Effector memory CD8-positive, alpha-beta T cell (primary cell): ENCODE measurements at regions not wholly inside any gene's neighbourhood (a gene's known extent, or its start where the extent isn't known, plus 50 kb on each side); places are given as distances from the start of the nearest gene placed in this dataset.

Source experiments
- ATAC-seq: fragments of 150-1000 bp; cut with Tn5 transposase; replicated peaks from 2 replicates; pipeline ENCODE4 v1.10.0; 2021; ENCODE audit warnings: mild to moderate bottlenecking, moderate library complexity
- DNase-seq, 3 experiments: peaks; one replicate each; pipeline ENCODE4 v3.0.0; 2021
- H3K27ac Mint-ChIP-seq, 2 donors: one replicate each; pipeline ENCODE4 v1.8.0; 2022; ENCODE audit warnings: mild to moderate bottlenecking in 2 of 2, mixed read lengths in 2 of 2, moderate library complexity in 2 of 2
- H3K27me3 Mint-ChIP-seq, 2 donors: one replicate each; pipeline ENCODE4 v1.8.0; 2022; ENCODE audit warnings: mixed read lengths in 2 of 2
- H3K36me3 Mint-ChIP-seq: one replicate; pipeline ENCODE4 v1.8.0; 2022; ENCODE audit warnings: mild to moderate bottlenecking, moderate library complexity, mixed read lengths; ENCODE audit not compliant: insufficient read depth
- H3K4me1 Mint-ChIP-seq, 2 donors: one replicate each; pipeline ENCODE4 v1.8.0; 2022; ENCODE audit warnings: low read depth in 2 of 2, mixed read lengths in 2 of 2
- H3K4me3 Mint-ChIP-seq, 2 donors: one replicate each; pipeline ENCODE4 v1.8.0; 2022; ENCODE audit warnings: mild to moderate bottlenecking in 2 of 2, mixed read lengths in 2 of 2, moderate library complexity in 2 of 2
- H3K9me3 Mint-ChIP-seq, 2 donors: one replicate each; pipeline ENCODE4 v1.8.0; 2022; ENCODE audit warnings: mixed read lengths in 2 of 2

DNA sequence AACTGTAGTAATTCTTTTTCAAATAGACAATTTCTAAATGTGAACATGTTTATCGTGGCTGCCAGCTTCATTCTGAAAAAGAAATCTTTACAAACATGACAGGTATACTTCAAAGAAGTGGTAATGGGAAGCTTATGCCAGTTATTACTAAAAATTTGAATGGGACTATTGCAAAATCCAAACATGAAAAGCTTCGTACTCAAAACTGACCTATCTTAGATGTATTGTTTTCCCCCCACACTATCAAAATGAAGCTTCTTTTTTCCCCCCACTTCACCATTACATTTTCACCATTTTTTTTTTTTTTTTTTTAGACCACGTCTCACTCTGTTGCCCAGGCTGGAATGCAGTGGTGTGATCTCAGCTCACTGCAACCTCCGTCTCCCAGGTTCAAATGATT is 50.4 kb upstream of the SERTAD2 start:
- Mint-ChIP-seq H3K36me3 (no peaks in the 10 kb centered on the region), H3K27ac (peak overlapping the region in 1 of 2 donors; percentile 21), H3K4me3 (no peak overlapping the region), H3K27me3 (no peaks in the 10 kb centered on the region), H3K9me3 (no peaks in the 10 kb centered on the region), H3K4me1 (peaks cover 5 to 18% of the 10 kb centered on the region in 2 donors)
- ATAC-seq: no peak
- DNase-seq: no peak

DNA sequence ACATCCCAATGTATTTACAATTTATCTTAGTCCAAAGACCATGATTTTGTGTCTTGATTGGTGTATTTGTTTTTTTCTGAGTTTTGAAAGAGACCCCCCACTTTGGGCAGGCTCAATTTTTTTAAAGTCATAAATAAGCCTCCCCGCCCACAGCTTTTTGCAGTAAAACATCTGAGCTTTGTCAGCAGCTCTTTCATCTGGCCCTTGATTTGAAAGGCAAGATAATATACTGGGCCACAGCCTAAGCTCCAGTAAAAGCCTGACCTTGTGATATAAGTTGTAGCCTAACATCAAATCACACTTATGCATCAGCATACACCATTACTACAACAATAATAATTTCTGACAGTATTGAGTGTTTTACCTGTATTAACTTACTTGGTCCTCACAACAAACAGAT is 51.3 kb upstream of the SERTAD2 start:
- DNase-seq: no peak
- peaks cover under 1 to 10% of the 10 kb centered on the region in 2 donors for H3K4me1 Mint-ChIP-seq
- H3K27ac Mint-ChIP-seq: no peak overlapping the region
- H3K9me3 Mint-ChIP-seq: no peaks in the 10 kb centered on the region
- no peaks in the 10 kb centered on the region for H3K36me3 Mint-ChIP-seq
- H3K27me3 Mint-ChIP-seq: no peaks in the 10 kb centered on the region
- no peak for ATAC-seq
- H3K4me3 Mint-ChIP-seq: no peak overlapping the region

DNA sequence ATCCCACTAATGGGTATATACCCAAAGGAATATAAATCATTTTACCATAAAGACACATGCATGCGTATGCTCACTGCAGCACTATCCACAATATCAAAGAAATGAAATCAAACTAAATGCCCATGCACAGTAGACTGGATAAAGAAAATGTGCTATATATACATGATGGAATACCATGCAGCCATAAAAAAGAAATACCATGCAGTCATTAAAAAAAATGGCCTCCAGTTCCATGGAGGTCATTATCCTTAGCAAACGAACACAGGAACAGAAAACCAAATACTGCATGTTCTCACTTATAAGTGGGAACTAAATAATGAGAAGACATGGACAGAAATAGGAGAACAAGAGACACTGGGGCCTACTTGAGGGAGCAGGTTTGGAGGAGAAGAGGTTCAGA is 53.6 kb upstream of the SERTAD2 start:
- no peaks in the 10 kb centered on the region for H3K9me3 Mint-ChIP-seq
- H3K27ac Mint-ChIP-seq: no peak overlapping the region
- no peaks in the 10 kb centered on the region for H3K27me3 Mint-ChIP-seq
- H3K36me3 Mint-ChIP-seq: no peaks in the 10 kb centered on the region
- DNase-seq (no peak), ATAC-seq (no peak)
- H3K4me1 Mint-ChIP-seq: peaks cover 2 to 4% of the 10 kb centered on the region in 2 donors
- H3K4me3 Mint-ChIP-seq: no peak overlapping the region

DNA sequence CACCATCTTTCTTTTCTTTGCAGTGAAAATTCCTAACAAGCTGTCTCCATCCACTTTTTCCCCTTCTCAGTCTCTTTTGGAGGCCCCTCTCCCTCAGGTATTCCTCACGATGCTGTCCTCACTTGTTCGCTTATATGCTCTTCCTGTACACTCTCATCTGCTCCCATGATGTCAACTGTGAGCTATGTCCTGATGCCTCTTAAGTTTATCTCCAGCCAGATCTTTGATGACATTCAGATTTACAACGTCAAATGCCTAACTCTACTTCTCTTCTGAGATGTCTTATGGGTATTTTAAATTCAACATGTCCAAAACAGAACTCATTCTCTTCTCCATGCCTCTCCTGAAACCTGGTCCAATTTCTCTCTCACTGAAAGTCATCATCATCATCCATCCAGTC is 55.1 kb upstream of the SERTAD2 start:
- peaks cover 2 to 4% of the 10 kb centered on the region in 2 donors for H3K4me1 Mint-ChIP-seq
- DNase-seq (no peak), ATAC-seq (no peak)
- H3K9me3 Mint-ChIP-seq: no peaks in the 10 kb centered on the region
- H3K27ac Mint-ChIP-seq: no peak overlapping the region
- no peaks in the 10 kb centered on the region for H3K36me3 Mint-ChIP-seq
- H3K4me3 Mint-ChIP-seq: no peak overlapping the region
- H3K27me3 Mint-ChIP-seq: no peaks in the 10 kb centered on the region

DNA sequence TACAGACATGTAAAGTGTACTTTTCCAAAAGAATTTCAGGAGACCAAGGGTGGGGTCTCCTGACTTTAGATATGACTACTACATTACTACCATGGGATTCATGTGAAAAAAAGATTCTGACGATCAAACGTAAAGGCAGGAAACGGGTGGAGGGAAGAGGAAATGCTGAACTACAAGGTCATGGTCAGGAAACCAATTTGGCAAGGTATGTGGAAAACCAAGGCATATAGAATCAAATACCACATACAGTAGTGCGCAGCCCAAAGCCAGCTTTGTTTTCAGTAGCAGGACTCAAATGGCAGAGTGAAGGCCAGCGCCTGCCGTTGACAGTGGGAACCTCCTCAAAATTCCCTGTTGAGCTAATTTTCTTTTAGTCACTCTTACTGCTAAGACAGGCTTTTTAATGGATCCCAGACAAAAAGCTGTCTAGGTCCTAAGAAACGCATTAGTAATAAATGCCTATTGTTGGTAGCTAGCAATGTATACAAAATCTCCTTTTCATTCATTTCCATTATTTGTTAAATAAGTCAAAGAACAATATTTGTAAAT is 57.6 kb upstream of the SERTAD2 start:
- DNase-seq (no peak), ATAC-seq (no peak)
- Mint-ChIP-seq H3K4me1 (peaks cover 2 to 4% of the 10 kb centered on the region in 2 donors), H3K27me3 (no peaks in the 10 kb centered on the region), H3K36me3 (no peaks in the 10 kb centered on the region), H3K27ac (no peak overlapping the region), H3K9me3 (no peaks in the 10 kb centered on the region), H3K4me3 (no peak overlapping the region)

DNA sequence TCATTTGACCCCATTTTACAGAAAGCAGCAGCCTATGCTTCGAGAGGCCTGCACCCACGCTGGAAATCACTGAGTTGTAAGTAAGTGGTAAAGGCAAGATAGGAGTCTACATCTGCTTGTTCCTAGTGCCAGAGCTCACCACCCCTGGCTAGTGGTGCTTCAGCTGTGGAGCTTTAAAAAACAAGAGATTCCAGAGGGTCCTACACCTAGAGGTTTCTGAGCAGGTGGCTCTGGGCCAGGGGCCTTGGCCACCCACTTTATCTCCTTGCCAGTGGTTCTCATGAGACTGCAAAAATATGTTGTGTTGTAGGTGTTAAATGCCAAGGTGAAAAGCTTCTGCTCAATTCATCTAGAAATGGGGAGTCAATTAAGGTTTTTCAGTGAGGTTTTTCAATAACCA is 60.0 kb upstream of the SERTAD2 start:
- H3K4me1 Mint-ChIP-seq: peaks cover 2 to 4% of the 10 kb centered on the region in 2 donors
- no peak overlapping the region for H3K27ac Mint-ChIP-seq
- H3K27me3 Mint-ChIP-seq: no peaks in the 10 kb centered on the region
- no peak overlapping the region for H3K4me3 Mint-ChIP-seq
- H3K36me3 Mint-ChIP-seq: no peaks in the 10 kb centered on the region
- ATAC-seq (no peak), DNase-seq (no peak)
- H3K9me3 Mint-ChIP-seq: no peaks in the 10 kb centered on the region

DNA sequence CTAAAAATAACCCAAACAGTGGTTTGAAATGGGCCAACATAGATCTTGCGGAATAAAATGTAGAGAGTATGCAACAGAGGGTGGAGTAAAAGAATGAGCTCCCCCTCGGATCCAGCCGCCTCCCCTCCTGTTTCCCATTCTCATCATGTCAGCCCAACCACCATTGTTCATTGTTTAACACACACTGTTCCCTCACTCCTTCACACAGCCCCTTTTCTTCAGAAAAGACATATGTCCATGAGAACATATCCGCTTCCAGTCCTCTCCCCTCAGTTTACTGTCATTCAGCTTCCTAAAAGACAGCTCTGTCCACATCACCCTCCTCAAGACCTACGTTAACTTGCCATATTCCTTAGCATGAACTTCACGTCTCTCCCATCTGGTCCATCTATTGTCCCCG is 62.9 kb upstream of the SERTAD2 start:
- Mint-ChIP-seq H3K9me3 (no peaks in the 10 kb centered on the region), H3K36me3 (no peaks in the 10 kb centered on the region), H3K27ac (no peak overlapping the region), H3K4me3 (no peak overlapping the region), H3K27me3 (no peaks in the 10 kb centered on the region), H3K4me1 (no peaks in the 10 kb centered on the region)
- no peak for ATAC-seq
- no peak for DNase-seq

DNA sequence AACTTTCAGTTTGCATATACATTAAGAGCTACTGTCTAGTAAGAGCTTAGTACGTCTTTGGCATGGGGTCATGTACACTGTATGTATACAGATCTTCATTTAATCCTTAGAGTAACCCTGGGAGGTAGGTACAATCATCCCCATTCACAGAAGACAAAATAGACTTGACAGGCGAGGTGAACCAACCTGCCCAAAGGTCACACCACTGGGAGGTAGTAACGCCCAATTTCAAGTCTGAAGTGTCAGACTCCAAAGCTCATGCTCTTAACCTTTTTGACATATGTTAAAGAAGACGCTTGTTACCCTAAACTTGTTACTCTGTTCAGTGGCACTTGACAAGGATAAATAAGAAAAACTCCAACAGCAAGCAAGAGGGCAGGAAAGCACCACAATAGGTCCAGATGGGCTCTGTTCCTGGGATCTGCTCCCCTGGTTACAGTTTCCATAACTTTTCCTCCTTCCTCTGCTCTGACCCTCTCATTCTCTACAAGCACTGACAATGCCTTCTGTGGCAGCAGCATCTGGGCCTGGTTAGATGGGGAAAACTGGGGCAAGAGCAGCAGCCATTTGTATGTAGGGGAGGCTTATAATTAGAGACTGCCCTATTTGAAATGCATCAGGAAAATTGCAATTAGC is 64.7 kb upstream of the SERTAD2 start:
- Mint-ChIP-seq H3K4me3 (no peak overlapping the region), H3K27ac (no peak overlapping the region), H3K4me1 (no peaks in the 10 kb centered on the region), H3K36me3 (no peaks in the 10 kb centered on the region), H3K9me3 (no peaks in the 10 kb centered on the region), H3K27me3 (no peaks in the 10 kb centered on the region)
- DNase-seq: no peak
- no peak for ATAC-seq

DNA sequence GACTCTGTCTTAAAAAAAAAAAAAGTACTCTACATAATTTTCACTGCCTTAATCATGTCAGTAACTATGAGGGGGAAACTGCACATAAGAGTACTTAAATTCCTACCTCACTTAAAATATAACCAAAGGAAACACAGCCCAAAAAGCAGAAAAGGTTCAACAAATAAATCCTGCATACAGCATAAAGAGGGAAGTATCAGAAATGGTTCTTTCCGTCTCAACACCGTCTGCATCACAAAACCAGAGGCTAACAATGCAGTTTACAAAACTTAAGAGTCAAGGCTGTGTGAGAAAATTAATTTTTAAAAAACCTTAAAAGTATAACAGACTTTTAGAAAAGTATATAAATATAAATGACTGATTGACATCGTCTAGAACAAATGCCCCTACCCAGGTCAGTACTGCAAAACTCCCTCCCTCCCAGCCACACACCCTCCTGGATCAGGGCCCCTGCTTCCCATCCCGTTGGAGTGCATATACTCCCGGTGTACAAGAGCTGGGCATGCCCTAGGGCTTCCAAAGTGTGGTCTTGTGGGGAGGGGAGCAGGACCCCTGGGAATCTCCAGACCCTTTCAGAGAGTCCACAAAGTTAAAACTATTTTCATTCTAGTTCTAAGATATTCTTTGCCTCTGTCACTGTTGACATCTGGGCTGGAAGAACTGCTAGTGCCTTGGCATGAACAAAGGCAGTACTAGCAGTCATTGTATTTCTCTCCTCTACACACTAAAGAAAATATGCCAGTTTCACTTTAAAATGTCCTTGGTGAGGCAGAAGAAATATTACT is 67.0 kb upstream of the SERTAD2 start:
- Mint-ChIP-seq H3K9me3 (no peaks in the 10 kb centered on the region), H3K4me3 (no peak overlapping the region), H3K27ac (no peak overlapping the region), H3K36me3 (no peaks in the 10 kb centered on the region), H3K27me3 (no peaks in the 10 kb centered on the region), H3K4me1 (no peaks in the 10 kb centered on the region)
- DNase-seq (no peak), ATAC-seq (no peak)

DNA sequence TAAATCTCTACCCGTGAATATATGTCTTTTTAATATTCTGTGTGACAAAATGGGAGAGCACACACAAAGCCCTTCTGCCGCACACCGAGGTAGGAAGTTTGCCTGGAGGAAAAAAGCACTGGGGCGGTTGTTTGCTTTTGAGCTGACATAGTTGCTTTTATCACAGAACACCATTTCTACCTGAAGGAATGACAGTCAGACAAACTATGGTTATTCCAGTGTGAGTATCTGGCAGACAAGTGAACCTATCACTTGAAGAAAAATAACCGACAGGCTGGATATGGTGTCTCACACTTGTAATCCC is 67.6 kb upstream of the SERTAD2 start:
- ATAC-seq: no peak
- Mint-ChIP-seq H3K27me3 (no peaks in the 10 kb centered on the region), H3K36me3 (no peaks in the 10 kb centered on the region), H3K4me1 (peaks cover 0 to 2% of the 10 kb centered on the region in 2 donors), H3K27ac (no peak overlapping the region), H3K4me3 (no peak overlapping the region), H3K9me3 (no peaks in the 10 kb centered on the region)
- DNase-seq: no peak

DNA sequence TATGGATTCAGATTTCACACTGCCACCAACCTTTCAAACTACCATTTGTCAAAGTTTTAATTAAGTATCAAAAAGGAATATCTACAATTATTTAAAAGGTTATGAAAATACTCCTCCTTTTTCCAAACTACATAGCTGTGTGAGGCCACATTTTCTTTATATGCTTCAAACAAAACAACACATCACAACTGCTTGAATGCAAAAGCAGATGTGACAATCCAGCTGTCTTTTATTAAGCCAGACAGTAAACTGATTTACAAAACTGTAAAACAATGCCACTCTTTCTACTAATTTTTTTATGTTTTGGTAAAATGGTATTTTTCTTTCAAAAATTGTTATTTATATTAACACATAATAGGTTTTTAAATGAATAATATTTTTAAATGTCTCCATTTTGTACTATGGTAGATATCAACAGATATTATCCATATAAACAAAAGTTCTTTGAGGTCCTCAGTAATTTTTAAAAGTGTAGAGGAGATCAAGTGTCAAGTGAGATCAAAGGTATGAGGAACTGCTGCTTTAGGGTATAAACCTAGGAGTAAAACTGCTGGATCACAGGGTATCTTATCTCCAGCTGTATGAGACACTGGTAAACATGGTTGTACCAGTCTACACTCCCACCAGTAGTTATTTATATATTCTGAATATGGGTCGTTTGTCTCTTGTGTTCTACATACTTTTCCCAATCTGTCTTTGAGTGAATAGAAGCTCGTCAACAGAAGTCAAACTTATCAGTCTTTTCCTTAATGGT is 68.8 kb upstream of the SERTAD2 start:
- no peak for DNase-seq
- H3K9me3 Mint-ChIP-seq: no peaks in the 10 kb centered on the region
- H3K36me3 Mint-ChIP-seq: no peaks in the 10 kb centered on the region
- H3K4me3 Mint-ChIP-seq: no peak overlapping the region
- peaks cover 6 to 14% of the 10 kb centered on the region in 2 donors for H3K4me1 Mint-ChIP-seq
- no peak for ATAC-seq
- H3K27me3 Mint-ChIP-seq: no peaks in the 10 kb centered on the region
- no peak overlapping the region for H3K27ac Mint-ChIP-seq

DNA sequence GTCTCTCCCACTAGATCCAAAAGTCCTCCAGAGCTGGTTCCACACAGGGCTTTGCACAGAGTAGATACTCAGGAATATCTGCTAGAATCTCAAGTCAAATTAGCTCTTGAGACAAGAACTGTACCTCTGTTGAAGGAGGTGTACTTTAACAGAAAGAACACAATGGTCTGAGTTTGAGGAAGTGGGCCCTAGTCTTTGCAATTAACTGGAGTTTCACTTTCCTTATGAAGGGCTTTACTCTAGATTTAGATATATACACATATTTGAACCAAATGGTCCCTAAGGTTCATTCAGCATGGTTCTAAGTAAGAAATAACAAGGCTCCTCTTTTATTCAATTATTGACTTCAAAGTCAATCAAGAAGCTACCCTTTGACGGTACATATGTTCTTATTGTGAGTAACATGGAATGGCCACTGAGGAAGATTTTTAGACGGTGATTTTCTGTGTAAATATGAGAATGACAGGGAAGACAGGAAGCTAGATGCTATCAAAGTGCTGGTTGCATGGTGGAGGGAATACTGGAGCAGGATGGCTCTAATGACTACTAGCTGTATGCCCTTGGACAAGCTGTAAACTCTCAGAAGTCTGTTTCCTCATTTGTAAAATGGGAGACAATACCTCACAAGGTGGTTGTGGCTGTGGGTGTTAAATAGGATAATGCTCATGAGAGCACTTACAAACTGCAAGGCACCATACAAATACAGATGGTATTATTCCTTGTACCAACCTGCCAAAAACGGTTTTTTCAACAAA is 73.5 kb upstream of the SERTAD2 start:
- ATAC-seq: peak; percentile 64
- H3K36me3 Mint-ChIP-seq: no peaks in the 10 kb centered on the region
- DNase-seq: peak in 1 of 3 experiments; percentile 20
- H3K9me3 Mint-ChIP-seq: no peaks in the 10 kb centered on the region
- H3K27ac Mint-ChIP-seq: peak overlapping the region; percentile 80 to 93
- H3K4me1 Mint-ChIP-seq: peaks cover 31 to 42% of the 10 kb centered on the region in 2 donors
- no peaks in the 10 kb centered on the region for H3K27me3 Mint-ChIP-seq
- H3K4me3 Mint-ChIP-seq: peak overlapping the region; percentile 62 to 70

DNA sequence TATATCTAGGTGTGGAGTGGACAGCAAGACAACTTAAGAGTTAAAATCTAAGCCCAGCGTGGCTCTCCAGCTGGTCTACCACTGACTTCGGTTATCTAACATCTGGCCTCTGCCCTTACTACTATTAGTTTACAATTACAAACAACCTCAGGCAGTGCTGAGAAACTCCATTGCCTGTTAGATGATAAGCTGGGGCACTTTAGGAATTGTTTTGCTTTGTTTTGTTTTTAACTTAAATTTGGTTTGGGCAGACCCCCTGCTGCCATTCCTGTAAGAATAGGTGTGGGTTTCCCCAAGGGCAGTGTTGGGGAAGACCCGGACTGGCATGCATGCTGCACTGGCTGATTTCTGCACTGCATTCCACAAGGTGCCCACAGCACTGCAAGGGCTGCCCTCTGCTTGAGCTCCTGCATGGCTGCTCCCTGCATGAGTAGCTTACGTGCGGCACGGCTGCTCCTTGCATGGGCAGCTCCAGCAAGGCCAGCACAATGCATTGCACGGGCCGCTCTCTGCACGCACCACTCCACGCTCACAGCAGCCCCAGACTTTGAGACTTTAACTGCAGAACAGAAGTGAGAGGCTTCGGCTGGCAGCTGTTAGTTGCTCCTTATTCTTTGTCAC is 74.2 kb upstream of the SERTAD2 start:
- Mint-ChIP-seq H3K36me3 (no peaks in the 10 kb centered on the region), H3K27ac (peak overlapping the region; percentile 80 to 93), H3K4me3 (peak overlapping the region; percentile 62 to 70), H3K9me3 (no peaks in the 10 kb centered on the region), H3K27me3 (no peaks in the 10 kb centered on the region), H3K4me1 (peaks cover 31 to 42% of the 10 kb centered on the region in 2 donors)
- DNase-seq: no peak
- ATAC-seq: no peak
